GM12891 (cell line): ENCODE measurements at regions not wholly inside any gene's neighbourhood (a gene's known extent, or its start where the extent isn't known, plus 50 kb on each side); places are given as distances from the start of the nearest gene placed in this dataset.

Source experiments
- DNase-seq: peaks from one replicate; pipeline ENCODE4 v3.0.0; 2011; ENCODE audit warnings: low spot score; ENCODE audit not compliant: insufficient read length
- FAIRE-seq: peaks from 2 replicates; lab custom pipeline; 2011; peaks lifted over from hg19 to GRCh38; lab: Jason Lieb, UNC
- PAX5 ChIP-seq: IDR thresholded peaks from 2 replicates; pipeline ENCODE4 v1.6.1; 2011; ENCODE audit warnings: low read length, moderate library complexity, mild to moderate bottlenecking; ENCODE audit not compliant: insufficient read depth, severe bottlenecking
- POLR2A ChIP-seq: IDR thresholded peaks from 2 replicates; pipeline ENCODE4 v1.6.1; 2011; ENCODE audit warnings: low read depth, low read length, control low read depth
- POLR2AphosphoS5 ChIP-seq: IDR thresholded peaks from 2 replicates; pipeline ENCODE4 v1.6.1; 2011; ENCODE audit warnings: low read depth, low read length, control low read depth
- POU2F2 ChIP-seq: IDR thresholded peaks from 2 replicates; pipeline ENCODE4 v1.6.1; 2011; ENCODE audit warnings: low read depth, mild to moderate bottlenecking, control low read depth, low read length, moderate library complexity
- SPI1 ChIP-seq: IDR thresholded peaks from 2 replicates; pipeline ENCODE4 v1.6.1; 2011; ENCODE audit warnings: low read depth, low read length, control low read depth
- TAF1 ChIP-seq: IDR thresholded peaks from 2 replicates; pipeline ENCODE4 v1.6.1; 2011; ENCODE audit warnings: low read depth, low read length, control low read depth

- DNase-seq: no peak
- no peak for FAIRE-seq
- TF ChIP-seq TAF1 (no peak), PAX5 (no peak), POU2F2 (no peak), POLR2AphosphoS5 (no peak), POLR2A (no peak), SPI1 (no peak)
Observed at GRCh38 chr6:113522376-113522775, 334.8 kb upstream of the MARCKS start.

GRCh38 chr6:113524826-113525225 is 332.3 kb upstream of the MARCKS start:
- DNase-seq (no peak), FAIRE-seq (no peak)
- TF ChIP-seq POLR2AphosphoS5: no peak
- no peak for TF ChIP-seq POU2F2
- TF ChIP-seq PAX5: no peak
- TF ChIP-seq TAF1: no peak
- no peak for TF ChIP-seq POLR2A
- TF ChIP-seq SPI1: no peak

GRCh38 chr6:113526553-113526952 is 330.6 kb upstream of the MARCKS start:
- DNase-seq (no peak), FAIRE-seq (no peak)
- no peak for TF ChIP-seq POLR2A
- TF ChIP-seq PAX5: no peak
- no peak for TF ChIP-seq TAF1
- no peak for TF ChIP-seq SPI1
- TF ChIP-seq POU2F2: no peak
- no peak for TF ChIP-seq POLR2AphosphoS5

GRCh38 chr6:113526995-113527394 is 330.1 kb upstream of the MARCKS start:
- FAIRE-seq (no peak), DNase-seq (no peak)
- no peak for TF ChIP-seq TAF1
- no peak for TF ChIP-seq SPI1
- no peak for TF ChIP-seq PAX5

- no peak for DNase-seq
- no peak for TF ChIP-seq PAX5
- no peak for TF ChIP-seq TAF1
- no peak for TF ChIP-seq POU2F2
- no peak for TF ChIP-seq POLR2A
- no peak for TF ChIP-seq POLR2AphosphoS5
- no peak for TF ChIP-seq SPI1
- FAIRE-seq: no peak
Observed at GRCh38 chr6:113528111-113528510, 329.0 kb upstream of the MARCKS start.

GRCh38 chr6:113529196-113529595 is 327.9 kb upstream of the MARCKS start:
- FAIRE-seq (no peak), DNase-seq (no peak)
- no peak for TF ChIP-seq TAF1
- no peak for TF ChIP-seq POLR2AphosphoS5
- no peak for TF ChIP-seq POU2F2
- TF ChIP-seq POLR2A: no peak
- no peak for TF ChIP-seq SPI1
- TF ChIP-seq PAX5: no peak

- TF ChIP-seq TAF1 (no peak), POLR2AphosphoS5 (no peak), SPI1 (no peak), POU2F2 (no peak), PAX5 (no peak), POLR2A (no peak)
- DNase-seq (no peak), FAIRE-seq (no peak)
Observed at GRCh38 chr6:113529879-113530278, 327.3 kb upstream of the MARCKS start.

GRCh38 chr6:113530769-113531168 is 326.4 kb upstream of the MARCKS start:
- no peak for TF ChIP-seq SPI1
- no peak for TF ChIP-seq POLR2AphosphoS5
- TF ChIP-seq POU2F2: no peak
- TF ChIP-seq PAX5: no peak
- TF ChIP-seq TAF1: no peak
- TF ChIP-seq POLR2A: no peak
- no peak for FAIRE-seq
- no peak for DNase-seq

- no peak for DNase-seq
- no peak for FAIRE-seq
- TF ChIP-seq POLR2AphosphoS5 (no peak), POLR2A (no peak), POU2F2 (no peak), SPI1 (no peak), PAX5 (no peak), TAF1 (no peak)
Observed at GRCh38 chr6:113539202-113539601, 317.9 kb upstream of the MARCKS start.

GRCh38 chr6:113539623-113540022 is 317.5 kb upstream of the MARCKS start:
- no peak for DNase-seq
- TF ChIP-seq SPI1 (no peak), TAF1 (no peak), POU2F2 (no peak), POLR2A (no peak), PAX5 (no peak), POLR2AphosphoS5 (no peak)
- FAIRE-seq: no peak

GRCh38 chr6:113540466-113540865 is 316.7 kb upstream of the MARCKS start:
- DNase-seq (no peak), FAIRE-seq (no peak)
- no peak for TF ChIP-seq POLR2AphosphoS5
- TF ChIP-seq TAF1: no peak
- TF ChIP-seq POU2F2: no peak
- TF ChIP-seq PAX5: no peak
- no peak for TF ChIP-seq POLR2A
- TF ChIP-seq SPI1: no peak

- FAIRE-seq: no peak
- TF ChIP-seq TAF1: no peak
- no peak for TF ChIP-seq POU2F2
- no peak for TF ChIP-seq POLR2A
- TF ChIP-seq SPI1: no peak
- no peak for TF ChIP-seq POLR2AphosphoS5
- TF ChIP-seq PAX5: no peak
Observed at GRCh38 chr6:113551168-113551567, 306.0 kb upstream of the MARCKS start.

More at GRCh38 chr6:113551168-113551567, 306.0 kb upstream of the MARCKS start:
- no peak for DNase-seq
